IPS-18c (cell line): ENCODE measurements at regions not wholly inside any gene's neighbourhood (a gene's known extent, or its start where the extent isn't known, plus 50 kb on each side); places are given as distances from the start of the nearest gene placed in this dataset.

Experiments used
- H3K4me3 ChIP-seq: 2 replicates; pipeline ENCODE4 v1.7.0; 2013; ENCODE audit warnings: low read depth, mild to moderate bottlenecking, low read length, moderate library complexity; ENCODE audit not compliant: insufficient read depth
- H3K9me3 ChIP-seq: one replicate; pipeline ENCODE4 v1.6.1; 2013; ENCODE audit warnings: mild to moderate bottlenecking, low read length, moderate library complexity; ENCODE audit not compliant: control insufficient read depth, insufficient read depth

DNA sequence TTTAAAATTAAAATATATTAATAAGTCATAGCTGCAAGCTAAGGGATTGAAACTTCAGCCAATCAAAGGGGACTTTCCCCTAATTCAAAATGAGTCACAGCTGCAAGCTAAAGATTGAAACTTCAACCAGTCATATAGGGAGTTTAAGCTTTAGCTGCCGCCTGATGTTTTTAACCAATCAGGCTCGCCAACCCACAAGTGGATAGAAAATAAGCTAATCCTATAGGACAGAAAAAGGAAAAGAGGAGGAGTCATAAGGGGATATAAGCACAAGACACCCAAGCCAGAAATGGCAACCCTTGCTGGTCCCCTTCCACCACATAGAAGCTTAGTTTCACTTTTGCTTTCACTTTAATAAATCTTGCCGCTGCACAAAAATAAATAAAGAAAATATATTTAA lies 1154.6 kb downstream of the GALC start:
- no peaks in the 10 kb centered on the region for H3K9me3 ChIP-seq
- no peak overlapping the region for H3K4me3 ChIP-seq

DNA sequence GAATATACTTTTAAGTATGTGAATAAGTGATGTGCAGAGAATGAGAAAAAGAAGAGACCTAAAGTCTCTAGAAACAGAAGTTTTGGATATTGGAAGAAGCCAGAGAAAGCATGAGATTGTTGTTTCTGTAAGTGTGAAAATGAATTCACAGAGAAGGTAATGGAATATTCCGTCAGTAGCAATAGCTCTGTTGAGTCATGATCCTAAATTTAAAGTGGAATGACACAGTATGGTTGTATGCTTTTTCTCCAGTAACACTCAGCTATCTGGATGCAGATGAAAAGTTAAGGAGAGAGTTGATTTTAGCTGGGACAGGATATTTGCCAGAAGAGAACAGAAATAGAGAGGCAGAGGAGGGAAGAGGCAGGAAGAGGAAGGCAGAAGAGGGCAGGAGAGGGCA lies 1166.3 kb downstream of the GALC start:
- H3K4me3 ChIP-seq = no peak overlapping the region
- H3K9me3 ChIP-seq = no peaks in the 10 kb centered on the region

DNA sequence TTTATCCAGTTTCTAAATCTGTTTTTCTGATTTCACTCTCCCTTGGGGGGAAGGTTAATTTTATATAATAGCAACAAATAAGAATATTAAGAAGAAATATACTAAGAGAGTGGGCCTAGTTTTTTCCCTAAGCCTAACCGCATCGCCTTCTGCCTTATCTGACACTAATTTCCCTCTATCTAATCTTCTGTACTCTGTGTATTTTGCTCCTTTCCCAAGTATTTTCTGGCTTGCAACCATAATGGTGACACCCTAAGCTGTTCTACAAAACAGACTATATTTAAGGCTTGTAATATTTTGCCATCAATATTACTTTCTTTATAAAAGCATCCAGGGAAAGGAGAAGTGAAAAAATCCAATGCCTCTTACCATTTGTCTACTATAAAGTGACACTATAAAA lies 1168.8 kb downstream of the GALC start:
- no peaks in the 10 kb centered on the region for H3K9me3 ChIP-seq
- H3K4me3 ChIP-seq = no peak overlapping the region

DNA sequence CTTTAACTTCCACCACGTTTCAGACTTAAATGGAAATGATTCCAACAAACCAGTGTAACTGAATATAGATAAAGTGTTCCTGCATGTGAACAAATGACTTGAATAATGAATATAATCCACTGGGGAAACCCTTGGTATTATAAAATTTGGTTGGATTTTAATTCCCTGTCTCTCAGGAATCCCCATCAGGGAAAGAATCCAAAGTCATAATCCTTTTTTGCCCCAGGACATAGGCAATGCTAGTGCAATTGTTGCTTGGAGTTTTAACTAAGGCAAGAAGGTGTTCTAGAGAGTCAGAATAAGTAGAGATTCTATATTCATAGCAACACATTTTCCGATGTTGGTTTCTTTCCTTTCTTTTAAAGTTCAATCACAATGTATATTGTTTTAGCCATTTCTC lies 1169.4 kb downstream of the GALC start:
- Histone ChIP-seq H3K9me3 (no peaks in the 10 kb centered on the region), H3K4me3 (no peak overlapping the region)

DNA sequence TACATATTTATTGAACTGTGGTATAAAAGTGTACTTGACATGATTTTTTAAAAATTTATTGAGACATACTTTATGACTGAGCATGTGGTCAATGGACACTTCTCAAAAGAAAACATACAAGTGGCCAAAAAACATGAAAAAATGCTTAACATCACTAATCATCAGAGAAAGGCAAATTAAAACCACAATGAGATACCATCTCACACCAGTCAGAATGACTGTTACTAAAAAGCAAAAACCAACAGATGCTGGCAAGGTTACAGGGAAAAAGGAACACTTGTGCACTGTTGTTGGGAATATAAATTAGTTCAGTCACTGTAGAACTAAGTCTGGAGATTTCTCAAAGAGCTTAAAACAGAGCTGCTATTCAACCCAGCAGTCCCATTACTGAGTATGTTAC lies 1177.6 kb downstream of the GALC start:
- H3K4me3 ChIP-seq = no peak overlapping the region
- no peaks in the 10 kb centered on the region for H3K9me3 ChIP-seq

DNA sequence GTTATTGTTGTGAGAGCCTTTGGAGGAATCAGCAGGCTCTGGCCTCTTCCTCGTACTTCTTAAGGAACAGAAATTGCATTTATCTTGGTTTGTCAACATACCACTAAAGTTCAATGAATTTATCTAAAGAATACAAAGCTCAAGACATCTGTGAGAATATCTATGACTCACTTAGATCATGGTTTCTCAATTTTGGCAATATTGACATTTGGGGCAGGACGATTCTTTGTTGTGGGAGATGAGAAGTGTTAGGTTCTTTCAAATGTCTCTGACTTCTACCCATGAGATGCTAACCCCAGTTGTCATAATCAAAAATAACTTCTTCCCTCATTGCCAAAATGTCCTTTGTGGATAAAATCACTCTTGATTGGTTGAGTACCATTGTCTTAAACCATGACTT lies 1190.3 kb downstream of the GALC start:
- H3K9me3 ChIP-seq = no peaks in the 10 kb centered on the region
- no peak overlapping the region for H3K4me3 ChIP-seq

DNA sequence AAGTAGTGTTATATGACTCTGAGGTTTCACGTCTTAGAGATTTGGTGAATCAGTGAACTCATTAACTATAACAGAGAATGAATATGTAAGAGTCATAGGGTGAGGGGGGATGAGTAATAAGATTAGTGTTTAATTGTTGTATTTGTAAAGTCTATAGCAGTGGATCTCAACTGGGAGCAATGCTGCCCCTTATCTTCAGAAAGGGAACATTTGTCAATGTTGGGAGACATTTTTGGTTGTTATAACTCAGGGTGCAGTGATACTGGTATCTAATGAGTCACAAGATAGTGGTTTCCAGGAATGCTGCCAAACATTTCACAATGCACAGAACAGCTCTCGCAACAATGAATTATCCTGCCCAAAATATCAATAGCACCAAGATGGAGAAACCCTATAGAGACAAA lies 1193.7 kb downstream of the GALC start:
- Histone ChIP-seq H3K9me3 (no peaks in the 10 kb centered on the region), H3K4me3 (no peak overlapping the region)

DNA sequence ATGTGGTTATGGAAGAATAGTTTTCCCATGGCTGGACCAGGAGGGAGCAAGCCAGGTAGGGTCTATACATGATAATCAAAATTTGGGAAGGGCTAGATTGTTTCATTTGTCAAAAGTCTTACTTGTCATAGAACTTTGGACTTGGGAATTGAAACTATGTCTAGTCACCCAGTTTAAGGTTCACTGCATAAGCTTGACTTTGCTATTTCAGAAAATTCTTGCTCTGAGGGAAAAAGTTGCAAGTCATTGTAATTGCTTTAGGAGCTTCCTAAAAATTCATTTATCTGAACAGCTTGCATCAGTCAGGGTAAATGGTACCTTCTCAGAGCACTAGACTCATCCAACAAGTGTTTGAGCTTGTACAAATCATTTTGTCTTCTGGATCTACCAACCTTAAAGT lies 1194.7 kb downstream of the GALC start:
- H3K9me3 ChIP-seq = no peaks in the 10 kb centered on the region
- no peak overlapping the region for H3K4me3 ChIP-seq

DNA sequence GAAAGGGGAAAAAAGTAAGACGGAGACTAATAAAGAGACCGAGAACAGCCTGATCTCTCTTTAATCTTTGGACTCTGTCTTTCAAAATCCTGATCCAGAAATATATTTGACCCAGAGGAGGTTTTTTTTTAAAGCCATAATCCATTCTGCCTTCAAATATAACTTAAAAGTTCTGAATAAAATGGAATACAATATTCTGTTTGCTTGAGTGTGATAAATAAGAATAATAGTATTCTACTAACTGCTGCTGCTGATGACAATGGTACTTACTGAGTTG lies 1196.0 kb downstream of the GALC start:
- H3K4me3 ChIP-seq = no peak overlapping the region
- peaks cover 4% of the 10 kb centered on the region for H3K9me3 ChIP-seq

DNA sequence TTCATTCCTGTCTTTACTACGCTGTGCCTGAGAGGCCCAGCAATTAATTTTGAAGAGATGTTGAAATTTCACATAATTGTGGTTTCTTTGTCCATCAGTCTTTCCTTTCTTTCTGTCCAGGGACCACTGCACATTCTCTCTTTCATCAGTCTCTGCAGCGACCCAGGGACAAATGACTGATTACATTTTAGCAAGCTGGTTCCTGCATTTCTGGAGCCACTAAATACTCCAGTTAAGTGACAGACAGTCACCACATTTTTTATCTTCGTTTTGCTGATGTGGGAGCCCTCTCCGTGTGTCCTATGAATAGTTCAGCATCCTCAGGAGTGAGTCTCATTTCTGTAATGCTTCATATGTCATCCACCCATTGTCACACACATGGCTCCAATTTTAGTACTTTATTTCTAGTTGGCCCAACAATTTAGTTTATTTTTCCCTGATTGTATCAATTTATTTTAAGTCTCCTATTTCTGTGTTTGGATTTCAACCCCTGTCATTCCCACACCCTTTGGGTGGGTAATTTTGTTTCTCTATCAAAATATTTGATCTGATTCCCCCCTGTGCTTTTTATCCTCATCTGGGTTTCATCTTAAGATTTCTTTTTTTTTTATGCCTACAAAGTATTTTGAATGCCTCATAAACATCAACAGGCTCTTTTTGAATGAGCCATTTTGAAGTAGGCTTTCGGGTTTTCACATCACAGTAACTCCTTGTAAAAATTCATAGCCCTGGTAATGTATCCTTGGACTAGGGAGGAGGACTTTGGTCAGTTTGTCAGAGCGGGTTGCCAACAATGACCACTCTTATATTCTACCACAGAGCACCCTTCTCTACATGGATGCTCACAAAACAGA lies 1196.5 kb downstream of the GALC start:
- Histone ChIP-seq H3K9me3 (peaks cover 5% of the 10 kb centered on the region), H3K4me3 (no peak overlapping the region)

DNA sequence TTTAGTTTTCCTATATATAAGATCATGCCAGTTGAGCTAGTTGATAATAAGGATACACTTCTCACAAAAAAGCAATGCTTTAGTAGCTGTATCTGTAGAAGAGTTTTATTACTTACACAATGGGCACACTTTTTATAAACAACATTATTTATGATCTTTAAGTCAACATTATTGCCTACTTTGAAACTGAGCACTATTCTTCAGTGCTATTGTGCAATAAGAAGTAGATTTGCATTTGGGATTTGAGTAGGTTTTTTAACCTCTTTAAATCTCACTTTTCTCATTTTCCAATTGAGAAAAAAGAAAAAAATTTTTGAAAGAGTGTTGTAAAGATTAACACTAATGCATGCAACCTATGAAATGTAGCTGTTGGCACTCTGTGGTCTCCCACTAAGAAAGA lies 1198.3 kb downstream of the GALC start:
- Histone ChIP-seq H3K9me3 (peaks cover 5% of the 10 kb centered on the region), H3K4me3 (no peak overlapping the region)

DNA sequence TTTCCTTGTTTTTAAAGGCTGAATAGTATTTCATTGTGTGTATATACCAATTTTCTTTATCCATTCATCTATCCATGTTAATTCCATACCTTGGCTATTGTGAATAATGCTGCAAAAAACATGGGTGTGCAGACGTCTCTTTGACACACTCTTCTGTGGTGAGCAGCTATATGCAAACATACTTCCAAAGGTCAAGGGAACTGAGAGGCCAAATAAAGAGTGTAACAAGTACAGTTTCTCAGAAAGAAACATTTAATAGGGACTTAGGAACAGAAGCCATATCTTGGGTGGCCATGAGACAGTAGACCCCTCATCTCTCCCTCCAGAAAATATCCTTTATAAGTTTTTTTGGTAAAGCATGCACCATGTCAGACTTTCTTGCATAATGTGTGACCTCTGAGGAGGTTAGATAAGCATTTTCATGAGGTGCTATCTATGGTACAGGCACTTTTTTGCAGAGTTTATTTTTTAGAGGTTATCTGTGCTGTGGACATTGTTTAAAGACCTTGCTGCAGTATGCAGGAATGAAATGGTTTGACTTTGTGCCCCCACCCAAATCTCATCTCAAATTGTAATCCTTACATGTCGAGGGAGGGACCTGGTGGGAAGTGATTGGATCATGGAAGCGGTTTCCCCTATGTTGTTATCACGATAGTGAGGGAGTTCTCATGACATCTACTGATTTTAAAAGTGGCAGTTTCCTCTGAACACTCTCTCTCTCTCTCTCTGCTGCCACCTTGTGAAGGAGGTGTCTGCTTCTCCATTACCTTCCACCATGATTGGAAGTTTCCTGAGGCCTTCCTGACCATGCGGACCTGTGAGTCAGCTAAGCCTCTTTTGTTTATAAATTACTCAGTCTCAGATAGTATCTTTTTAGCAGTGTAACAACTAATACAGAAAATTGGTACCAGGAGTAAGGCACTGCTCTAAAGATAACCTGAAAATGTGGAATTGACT lies 1202.3 kb downstream of the GALC start:
- no peak overlapping the region for H3K4me3 ChIP-seq
- peaks cover 5% of the 10 kb centered on the region for H3K9me3 ChIP-seq

DNA sequence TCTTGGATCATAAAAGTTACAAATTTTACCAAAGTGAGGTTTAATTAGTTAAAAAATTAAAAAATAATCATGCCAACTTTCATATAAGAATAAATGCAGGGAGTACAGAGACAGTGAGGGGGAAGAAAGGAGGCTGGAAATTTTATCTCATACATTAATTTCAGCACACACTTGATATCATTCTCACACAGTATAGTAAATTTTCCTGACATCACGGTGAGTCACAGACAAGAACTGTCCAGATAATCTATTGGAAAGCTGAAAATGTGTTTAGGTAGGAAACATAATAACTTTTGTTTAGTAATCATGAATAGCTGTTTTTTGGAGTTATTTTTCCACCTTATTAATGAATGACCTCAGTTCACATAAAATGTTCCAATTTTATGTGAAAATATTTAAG lies 1204.8 kb downstream of the GALC start:
- H3K9me3 ChIP-seq = peaks cover 5% of the 10 kb centered on the region
- H3K4me3 ChIP-seq = no peak overlapping the region

DNA sequence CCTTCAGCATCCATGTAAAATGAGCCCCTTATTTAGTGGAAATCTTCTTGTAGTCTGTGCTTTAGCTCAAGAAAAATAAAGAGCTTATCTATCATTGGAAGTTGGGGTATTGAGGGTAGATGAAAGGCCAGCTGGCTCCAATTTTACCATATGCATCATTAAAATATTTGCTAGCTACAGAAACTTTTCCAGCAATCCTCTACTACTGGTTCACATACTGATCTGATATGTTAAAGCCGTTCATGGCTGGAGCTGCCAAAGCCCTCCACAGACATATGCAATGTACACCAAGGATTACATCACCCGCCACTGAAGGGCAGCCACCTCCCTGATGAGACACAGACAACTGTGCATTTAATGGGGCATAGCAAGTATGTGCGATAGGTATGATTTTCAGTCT lies 1205.3 kb downstream of the GALC start:
- H3K9me3 ChIP-seq = peaks cover 5% of the 10 kb centered on the region
- H3K4me3 ChIP-seq = no peak overlapping the region

DNA sequence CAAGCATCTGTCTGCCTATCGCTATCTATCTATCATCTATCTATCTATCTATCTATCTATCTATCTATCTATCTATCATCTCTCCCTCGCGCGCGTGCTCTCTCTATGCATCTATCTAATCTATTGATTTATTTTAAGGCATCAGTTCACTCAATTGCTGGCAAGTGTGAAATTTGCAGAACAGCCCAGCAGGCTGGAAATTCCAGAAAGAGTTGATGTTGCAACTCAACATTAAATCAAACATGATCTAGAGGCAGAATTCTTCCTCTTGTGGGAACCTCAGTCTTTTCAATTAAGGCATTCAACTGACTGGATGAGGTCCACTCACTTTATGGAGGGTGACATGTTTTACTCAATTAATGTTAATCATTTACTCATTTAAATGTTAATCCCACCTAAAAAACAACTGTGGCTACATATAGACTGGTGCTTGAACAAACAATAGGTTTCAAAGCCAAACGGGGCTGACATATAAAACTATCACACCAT lies 1210.8 kb downstream of the GALC start:
- no peaks in the 10 kb centered on the region for H3K9me3 ChIP-seq
- no peak overlapping the region for H3K4me3 ChIP-seq

DNA sequence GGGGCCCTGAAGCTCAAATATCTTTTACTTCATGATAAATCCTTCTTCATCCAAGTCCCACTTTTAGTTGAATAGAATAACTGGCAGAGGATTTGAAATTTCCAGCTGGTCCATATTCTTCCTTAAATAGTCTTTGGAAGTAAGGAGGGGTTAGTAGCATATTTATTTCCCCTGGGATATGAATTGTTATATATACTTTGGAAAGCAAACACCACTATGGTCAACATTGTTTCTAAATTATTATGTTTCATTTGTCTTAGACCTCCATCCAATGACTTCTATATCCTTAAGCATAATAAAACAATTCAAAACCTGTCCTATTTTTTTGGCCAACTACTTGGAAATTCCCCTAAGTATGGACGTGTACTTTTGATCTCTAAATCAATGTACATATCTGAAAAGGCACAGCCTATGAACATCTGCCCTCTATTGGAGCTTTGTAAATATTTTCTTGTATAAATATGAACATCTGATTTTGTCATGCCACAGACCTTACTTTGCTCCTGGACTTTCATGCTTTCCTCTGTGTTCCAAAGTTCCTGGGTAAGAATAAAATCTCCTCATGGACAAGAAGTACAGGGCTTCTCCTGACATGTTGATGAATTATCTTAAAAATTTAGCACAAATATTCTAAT lies 1212.0 kb downstream of the GALC start:
- Histone ChIP-seq H3K4me3 (no peak overlapping the region), H3K9me3 (no peaks in the 10 kb centered on the region)

DNA sequence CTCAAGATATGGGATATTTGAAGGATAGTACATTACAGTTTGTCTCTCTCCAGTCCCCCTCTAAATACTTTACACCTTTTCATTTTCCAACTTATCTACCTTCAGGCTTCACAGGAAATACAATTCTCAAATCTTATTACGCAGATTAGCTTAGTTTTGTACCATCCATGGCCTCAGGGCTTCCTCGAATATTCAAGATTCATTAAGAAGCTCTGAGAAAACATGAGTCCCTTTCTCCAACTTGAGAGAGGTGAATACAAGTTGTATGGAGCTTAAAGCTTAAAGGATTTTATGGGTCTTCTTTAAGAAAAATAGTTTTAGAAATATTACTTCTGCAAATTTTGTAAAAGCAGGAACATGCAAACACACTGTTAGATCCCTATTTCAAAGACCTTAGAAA lies 1212.5 kb downstream of the GALC start:
- no peaks in the 10 kb centered on the region for H3K9me3 ChIP-seq

DNA sequence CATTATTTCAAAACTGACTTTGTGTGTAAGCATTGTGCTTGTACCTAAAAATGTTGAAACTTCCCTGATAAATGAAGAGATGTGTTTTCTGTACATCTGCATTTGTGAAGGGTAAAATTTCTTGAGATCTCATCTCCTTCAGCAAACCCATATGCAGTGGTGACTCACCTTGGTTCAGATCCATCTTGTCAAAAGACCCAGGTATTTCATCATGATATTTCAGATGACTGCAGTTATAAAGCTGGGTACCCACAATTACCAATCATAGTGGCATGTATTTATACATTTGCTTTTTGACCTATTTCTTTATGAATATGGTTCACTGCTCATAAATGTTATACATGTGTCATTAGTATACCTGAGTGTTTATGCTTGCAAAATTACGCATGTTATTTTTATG lies 1213.6 kb downstream of the GALC start:
- H3K4me3 ChIP-seq = no peak overlapping the region
- no peaks in the 10 kb centered on the region for H3K9me3 ChIP-seq

More for the DNA sequence above, 1212.5 kb downstream of the GALC start:
- H3K4me3 ChIP-seq = no peak overlapping the region
